NAMALWA (cell line): ENCODE measurements at regions not wholly inside any gene's neighbourhood (a gene's known extent, or its start where the extent isn't known, plus 50 kb on each side); places are given as distances from the start of the nearest gene placed in this dataset.

Experiments
- DNase-seq: peaks from one replicate; pipeline ENCODE4 v3.0.0-alpha.2; 2015; ENCODE audit warnings: low spot score

DNA sequence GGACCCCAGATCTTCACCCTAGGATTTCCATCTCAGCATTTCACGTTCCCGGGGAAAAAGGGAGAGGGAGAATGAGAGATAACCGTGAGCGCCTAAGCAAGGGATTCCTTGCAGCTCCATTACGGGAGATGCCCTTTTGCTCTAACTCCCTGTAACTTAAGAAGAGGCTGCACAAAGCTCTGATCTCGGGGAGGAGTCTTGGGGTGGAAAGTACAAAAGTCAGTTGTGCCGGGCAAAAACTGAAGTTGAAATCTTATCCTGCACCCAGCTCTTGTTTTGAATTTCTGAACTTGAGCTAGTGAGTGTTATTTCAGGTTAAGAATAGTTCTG lies 256.4 kb upstream of the SOX21 start:
- DNase-seq, result no peak

DNA sequence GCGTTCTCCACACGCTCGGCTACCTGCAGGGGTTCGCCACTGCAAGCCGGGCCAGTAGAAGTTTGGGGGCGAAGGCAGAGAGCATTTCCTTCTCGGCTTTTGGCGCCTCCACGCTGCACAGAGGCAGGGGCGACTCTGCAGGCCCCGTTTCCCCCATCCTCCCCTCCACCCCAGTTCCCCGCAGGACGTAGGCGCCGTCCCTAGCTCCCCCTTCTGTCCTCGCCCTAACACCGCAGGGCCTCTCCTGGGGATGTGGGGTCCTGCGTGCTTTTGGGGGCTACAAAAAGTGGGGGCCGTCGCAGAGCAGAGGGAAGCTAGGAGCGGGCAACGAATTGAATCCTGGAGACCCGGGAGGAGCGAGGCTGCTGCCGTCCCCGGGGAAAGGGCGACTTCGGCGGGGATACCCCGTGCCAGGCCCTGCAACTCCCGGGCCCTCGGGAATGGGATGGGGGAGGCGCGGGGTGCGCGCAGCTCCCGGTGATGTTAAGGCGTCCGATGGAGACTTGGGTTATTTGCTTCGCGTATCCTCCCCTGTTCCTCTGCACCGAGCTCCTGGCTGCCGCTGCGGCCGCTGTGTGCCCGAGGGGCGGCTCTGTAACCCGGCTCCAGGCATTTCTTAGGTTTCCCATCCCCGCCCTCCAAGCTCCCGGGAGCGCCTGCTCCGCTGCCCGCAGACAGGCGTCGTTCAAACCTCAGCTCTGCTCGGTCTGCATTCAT lies 255.9 kb upstream of the SOX21 start:
- no peak for DNase-seq

DNA sequence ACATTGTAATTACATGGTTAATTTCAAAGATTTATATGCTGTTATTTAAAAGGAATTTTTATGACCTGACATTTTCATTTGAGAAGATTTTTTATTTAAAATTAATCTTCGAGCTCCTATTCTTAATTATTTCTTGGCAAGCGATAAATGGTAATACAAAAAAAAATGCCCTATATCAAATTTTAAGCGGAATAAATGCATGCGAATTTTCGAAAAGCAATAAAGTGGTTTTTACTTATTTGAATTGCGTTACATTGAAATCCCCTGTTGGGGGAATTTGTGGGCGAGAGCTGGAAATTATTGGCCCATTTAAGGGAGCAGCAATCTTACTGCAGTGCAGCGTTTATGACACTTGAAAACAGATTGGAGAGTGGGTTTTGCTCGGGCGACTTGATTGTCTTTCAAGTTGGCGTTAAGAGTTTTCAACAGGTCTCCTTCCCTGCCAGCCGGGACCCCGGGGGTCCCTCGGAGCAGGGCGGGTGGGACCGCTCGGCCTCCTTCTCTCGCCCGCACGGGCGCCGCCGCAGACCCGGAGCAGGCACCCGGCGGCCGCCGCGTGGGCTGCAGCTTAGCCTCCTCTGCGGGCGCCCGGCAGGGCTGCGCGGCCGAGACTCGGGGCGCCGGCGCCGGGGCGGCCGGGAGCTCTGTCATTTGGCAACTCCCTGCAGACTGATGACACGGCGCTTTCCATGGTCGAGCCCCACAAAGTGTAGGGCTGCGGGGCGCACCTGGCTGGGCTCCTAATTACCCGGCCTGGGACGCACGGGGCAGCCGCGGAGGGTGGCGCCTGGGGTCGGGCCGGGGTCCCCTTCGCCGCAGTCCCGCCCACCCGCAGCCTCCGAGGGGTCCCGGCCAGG lies 255.1 kb upstream of the SOX21 start:
- no peak for DNase-seq

DNA sequence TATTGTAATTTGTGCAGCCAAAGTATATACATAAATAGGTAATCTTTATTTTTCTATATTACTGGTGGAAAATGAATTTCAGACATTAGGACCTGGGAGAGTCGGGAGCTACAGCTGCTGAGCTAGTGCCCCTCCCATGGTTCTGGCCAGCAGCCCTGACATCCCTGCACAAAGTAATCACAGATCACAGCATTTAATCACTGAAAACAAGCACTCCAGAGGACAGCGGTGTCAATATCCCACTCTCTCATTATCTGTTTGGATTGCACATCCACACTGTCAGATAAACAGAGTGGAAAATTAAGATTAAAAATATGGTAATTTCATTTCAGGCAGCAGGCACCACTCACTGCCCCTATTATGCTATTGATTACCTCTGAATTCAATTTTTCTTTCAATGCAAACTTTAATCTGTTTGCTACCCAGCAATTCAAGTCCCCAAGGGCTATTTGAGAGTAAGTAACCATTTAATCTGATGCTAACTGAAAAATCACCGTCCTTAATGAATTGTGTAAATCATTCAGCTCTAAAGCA lies 254.1 kb upstream of the SOX21 start:
- no peak for DNase-seq

DNA sequence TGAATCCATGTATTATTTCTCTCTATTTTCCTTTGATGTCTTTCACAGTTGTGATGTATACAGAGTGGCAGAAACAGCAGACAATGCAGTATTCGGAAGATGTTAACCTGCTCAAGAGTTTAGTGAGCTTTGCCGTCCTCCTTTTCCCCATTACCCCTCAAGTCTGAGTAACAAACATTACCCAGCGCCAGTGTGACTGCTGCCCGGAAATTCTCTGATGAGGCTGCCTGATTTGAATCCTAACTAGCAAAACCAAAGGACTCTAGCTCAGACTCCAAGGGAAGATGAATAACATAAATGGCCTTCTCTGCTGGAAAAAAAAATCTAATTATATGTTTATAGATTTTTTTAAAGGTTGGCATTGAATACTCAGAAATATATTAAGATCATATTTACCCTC lies 247.3 kb upstream of the SOX21 start:
- DNase-seq, result no peak

DNA sequence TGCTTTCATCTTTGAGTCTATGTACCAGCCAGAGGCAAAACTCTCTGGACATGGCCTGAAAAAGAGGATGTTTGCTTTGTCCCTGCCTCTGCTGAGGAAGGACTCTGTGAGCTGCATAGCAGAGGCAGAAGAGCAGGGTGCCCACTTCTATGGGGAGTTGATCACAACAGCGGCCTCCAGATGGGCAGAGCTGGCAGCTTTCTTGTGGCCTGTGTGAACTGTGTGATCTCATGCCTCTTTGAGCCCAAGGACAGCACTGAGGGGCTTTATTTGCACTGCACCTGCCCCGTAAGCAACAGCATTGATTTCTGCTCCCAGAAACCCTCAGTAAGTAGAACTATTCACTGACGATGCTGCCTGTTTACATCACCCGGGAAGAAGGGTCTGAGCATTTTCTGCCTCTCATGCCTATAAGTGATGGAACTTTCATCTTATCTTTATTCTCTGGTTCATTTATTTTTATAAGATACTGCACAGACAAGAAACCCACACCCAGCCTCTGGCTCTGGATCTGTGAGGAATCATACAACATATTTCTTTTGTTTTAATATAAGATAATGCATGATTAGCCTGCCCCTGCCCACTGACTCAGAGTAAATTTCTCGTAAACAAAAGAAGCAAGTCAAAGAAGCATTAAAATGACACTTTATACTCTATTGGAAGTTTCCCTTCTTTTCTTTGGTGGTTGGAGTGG lies 244.2 kb upstream of the SOX21 start:
- no peak for DNase-seq

DNA sequence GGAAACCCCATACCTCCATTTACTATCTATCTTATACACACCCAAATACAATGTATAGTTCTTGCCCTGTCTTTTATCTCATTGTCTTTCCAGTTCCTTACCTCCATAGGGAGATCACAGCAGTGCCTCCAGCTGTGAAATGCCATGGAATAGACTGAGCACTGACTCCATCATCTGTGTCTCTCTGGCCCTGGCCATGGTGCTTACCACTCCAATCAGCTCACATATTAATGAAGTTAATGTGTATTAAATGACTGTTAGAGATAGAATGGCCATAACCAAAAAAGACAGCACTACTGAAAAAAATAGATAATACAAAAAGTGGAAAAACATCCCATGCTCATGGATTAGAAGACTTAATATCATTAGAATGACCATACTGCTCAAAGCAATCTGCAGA lies 240.4 kb upstream of the SOX21 start:
- DNase-seq, result no peak

DNA sequence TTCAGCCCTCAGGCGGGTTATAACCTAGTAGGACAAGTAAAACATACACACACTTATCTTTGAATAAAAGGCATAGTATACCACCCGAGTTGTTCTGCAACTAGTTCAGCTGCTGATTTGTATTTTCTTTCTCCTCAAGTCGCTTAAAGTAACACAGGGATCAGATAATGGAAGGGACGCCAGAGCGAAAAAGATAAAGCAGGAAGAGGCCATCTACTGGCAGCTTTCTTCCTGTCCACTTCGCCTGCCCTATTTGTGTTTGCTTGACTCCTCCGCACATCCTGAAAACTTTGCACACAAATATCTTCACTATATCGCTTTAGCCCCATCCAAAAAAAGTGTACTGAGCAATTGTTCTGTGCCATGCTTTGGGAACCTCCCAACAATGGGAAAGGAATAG lies 238.0 kb upstream of the SOX21 start:
- DNase-seq, result no peak

DNA sequence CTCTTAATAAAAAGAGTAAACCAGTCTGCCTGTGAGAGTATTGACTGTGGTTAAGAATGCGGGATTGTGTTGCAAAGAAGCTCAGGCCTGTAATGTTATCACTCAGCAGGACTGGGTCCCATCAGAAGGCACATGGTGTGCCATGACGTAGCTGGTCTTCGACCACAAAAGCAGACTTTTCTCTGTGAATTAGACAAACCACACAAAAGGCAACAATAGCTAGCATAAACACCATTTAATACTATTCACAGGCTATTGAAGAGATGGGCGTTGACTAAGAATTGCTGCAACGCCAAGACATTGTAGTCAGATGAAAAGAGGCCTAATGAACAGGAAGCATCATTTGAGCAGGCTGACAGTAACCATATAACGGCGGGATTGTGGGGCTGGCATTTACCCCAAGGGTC lies 235.6 kb upstream of the SOX21 start:
- no peak for DNase-seq

DNA sequence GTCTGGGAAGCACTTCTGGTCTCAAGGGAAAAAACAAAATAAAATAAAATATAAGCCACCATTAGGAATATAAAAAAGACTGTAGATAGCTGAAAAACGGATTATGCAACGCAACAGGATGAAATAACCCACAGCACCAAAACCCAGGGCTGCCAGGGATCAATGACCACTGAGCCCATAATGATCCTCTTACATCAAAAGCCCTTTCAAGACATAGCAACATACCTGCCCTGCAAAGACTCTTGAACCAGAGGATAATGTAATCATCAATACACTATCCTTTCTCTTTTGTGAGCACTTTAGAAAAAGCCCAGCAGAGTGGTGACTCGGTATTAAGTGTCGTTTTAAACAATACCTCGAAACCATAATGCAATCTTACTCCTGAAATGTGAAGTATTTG lies 235.0 kb upstream of the SOX21 start:
- DNase-seq, result no peak

DNA sequence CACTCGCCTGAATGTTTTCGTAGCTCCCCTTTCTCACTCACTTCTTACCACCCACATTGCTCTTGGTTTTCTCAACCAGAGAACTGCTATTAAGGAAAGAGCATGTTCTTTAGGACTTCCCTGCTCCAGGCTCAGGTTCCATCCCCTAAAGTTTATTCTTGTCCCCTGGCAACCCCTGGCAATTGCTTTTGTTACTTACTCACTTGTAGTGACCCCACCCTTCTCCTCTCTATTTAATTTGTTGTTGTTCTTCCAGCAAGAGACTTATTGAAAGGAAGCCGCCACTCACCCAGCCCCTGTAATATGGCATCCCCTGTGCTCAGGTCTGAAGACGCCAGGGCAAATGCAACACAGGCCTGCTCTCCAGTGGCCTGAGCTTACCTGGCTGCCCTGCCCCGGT lies 233.7 kb upstream of the SOX21 start:
- no peak for DNase-seq

DNA sequence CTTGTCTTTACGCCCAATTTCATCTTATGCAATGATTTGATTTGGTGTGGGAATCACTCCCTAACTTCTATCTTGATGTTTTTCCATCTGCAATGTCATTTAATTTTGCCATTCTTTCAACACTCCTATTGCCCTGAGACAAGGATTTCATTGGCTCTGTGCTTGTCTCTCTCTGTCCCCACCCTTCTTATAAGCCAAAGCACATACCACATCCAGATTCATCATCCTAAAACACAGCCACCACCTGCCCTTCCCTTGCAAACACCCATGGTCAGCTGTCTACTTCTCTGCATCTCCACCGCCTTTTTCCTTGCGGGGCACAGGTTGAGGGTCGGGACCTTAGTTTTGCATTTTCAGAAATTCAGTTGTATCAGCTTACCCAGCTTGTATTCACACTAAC lies 225.8 kb upstream of the SOX21 start:
- DNase-seq, result no peak

DNA sequence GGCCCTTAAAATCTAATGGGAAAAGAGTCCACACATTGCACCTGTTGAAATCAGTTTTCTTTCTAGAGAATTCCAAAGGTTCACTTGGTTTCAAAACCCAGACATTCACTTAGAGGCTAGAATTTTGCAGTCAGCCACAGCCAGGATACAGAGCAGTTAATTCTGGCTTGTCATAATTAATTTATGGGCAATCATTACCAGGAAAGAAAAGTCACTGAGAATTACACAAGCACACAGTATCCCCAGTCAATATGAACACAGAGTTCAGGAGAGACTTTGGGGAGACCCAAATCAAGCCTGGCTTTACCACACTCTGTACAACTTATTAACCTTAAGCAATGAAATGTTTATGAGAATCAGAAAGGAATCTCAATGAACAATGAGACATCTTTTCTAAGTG lies 224.3 kb upstream of the SOX21 start:
- DNase-seq, result no peak

DNA sequence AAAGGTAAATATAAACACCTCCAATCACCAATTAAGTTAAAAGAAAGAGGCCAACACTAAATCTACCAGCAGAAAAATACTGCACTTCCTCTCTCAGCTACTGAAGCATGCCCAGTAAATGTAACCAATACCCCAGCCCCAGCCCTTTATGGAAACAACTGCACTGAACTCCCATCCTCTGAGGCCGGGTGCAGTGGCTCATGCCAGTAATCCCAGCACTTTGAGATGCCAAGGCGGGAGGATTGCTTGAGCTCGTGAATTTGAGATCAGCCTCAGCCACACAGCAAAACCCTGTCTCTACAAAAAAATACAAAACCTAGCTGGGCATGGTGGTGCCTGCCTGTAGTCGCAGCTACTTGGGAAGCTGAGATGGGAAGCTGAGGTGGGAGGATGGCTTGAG lies 221.6 kb upstream of the SOX21 start:
- no peak for DNase-seq

DNA sequence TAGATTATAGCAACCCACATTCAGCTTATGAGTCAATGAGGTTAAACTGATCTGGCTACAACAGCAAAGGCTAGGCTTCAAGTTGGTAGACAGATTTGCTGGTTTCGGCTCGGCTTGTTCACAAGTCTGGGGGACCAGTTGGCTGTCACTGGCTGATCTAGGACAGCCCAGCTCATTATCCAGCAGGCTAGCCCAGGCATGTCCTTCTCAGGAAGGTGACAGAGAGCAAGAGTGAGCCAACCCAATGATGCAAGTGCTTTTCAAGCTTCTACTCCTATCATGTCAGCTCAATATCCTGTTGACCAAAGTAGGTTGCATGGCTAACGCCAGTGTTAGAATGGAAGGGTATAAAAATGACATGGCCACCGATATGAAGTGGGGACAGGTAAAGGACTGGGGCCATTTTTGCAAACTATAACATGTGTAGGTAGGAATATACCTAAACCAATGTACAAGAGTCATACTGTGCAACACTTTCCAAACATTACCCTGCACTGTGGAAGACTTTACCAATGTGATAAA lies 220.9 kb upstream of the SOX21 start:
- DNase-seq, result no peak

DNA sequence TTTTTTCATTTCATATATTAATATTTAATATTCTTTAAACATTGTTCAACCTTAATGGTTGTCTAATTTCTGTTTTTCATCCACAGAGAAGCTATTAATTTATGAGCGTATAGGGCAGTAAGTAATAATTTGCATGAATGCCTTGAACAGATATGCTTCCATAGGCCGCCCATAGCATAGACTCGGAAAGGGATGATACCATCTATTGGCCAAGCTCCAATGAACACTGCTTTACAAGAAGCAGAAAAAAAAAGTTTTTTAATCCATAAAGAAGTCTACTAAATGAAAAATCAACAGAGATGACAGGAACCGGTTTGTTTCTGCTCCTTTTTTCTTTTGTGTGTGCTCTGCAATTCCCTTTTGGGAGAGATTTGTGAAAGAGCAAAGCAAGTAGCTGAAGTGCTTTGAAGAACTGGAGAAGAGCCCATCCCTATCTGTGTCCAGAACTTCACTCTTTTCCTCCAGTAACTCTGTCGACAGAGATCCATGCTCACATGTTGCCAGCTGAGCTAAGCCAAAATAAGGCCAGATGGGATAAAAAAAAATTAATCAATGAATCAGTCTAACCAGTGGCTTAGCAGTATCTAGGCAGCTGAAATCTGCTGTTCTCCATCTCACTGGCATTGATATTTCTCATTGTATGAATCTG lies 215.9 kb upstream of the SOX21 start:
- DNase-seq, result no peak

DNA sequence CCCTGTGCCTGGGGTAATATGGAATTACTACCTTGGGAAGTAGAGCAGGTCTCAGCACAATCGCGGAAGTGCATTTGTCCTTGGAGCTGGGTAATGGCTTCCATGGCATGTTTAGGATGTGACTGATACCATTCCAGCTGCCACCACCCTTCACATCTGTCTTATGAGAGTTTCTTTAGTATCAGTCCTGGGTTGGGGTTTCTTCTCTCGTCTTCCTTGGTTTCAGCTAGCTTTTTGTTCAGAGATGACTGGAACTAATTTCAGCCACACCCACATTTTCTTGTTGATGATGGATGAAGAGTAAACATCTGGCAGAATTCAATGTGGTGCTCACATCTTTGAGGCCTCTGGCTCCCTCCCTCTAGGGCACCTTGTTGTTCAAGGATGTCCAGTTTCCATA lies 212.9 kb upstream of the SOX21 start:
- no peak for DNase-seq

DNA sequence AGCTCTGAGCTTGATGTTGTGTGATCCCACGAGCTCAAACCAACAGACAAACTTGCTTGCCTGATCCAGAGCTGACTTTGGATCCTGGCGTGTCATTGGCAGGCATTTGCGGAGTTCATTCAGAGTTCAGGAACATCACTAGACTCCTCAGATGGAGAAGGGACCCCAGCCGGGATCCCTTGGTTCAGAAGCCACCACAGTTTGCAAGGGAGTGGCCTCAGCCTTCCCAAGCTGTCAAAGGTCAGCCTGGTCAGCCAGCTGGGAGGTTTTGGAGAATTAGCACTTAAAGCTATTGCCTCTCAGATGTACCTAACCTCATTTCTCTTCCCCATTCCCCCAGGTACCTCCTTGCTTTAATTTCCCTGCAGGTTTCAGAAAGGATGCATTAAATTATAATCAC lies 208.8 kb upstream of the SOX21 start:
- no peak for DNase-seq

DNA sequence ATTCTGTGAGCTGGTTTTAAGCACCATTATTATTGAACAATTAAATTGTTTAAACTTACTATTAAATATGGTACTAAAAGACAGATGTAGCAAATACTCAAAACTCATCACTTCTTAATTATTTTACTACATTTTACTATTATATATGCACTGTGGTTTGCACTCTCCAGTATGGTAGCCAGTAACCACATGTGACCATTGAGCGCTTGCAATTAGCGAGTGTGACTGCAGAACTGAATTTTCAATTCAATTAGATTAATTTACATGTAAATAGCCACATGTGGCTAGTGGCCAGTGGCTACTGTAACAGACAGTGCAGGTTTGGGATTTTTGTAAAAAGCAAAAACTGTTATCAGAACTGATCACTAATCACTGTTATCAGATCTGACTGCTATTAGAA lies 208.2 kb upstream of the SOX21 start:
- no peak for DNase-seq

DNA sequence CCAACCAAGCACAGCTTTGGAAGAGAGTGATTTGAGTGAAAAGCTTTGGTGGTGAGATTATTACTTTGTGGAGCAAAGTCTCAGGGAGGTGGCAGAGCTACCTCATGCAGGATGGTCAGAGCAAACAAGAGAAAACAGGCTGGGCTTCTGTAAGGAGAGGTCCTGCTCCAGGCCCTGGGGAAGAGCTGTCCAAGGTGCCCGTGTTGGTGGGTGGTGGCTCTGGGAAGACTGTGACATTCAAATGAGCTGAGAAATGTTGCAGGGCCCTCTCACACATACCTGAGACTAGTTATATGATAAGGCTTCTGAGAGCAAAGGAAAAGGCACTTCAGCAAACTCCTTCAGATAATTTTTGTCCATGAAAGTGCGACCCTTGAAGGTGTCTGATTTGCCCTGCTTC lies 205.5 kb upstream of the SOX21 start:
- DNase-seq, result no peak

DNA sequence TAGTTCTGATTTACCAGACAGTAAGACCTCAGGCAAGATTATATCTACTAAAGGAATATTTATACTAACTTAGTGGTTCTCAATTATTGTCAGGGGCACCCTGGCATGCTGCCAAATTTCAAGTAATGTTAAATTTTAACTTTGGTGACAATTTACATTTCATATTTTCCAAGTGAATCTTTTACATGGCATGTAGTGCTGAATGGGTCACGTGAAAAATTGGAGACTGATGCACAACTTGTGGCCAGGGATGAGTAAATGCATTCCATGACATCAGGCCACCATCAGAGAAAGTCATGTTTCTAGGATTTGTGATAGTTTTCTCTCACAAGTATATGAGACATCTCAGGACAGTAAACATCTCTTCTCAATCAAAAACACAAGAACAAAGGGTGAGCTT lies 202.6 kb upstream of the SOX21 start:
- no peak for DNase-seq

DNA sequence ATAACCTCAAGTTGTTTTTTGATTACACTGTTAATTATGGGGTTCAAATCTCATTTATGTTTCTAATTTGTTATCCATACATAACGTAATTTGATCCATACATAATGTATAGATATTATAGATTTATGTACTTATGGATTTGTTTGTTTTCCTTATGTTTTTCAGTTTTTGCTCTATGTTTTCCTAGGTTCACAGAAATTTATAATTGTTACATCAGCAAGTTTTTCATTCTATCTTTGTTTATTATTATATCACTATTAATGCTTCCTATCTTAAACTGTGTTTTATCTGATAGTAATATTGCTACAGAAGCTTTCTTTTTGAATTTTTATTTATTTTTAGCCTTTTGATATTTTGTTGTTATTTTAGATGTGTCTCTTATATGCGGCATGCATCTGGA lies 194.3 kb upstream of the SOX21 start:
- no peak for DNase-seq
